PC-9 (cell line): ENCODE measurements at regions not wholly inside any gene's neighbourhood (a gene's known extent, or its start where the extent isn't known, plus 50 kb on each side); places are given as distances from the start of the nearest gene placed in this dataset.

Experiments
- BruUV-seq: library from RNA; stranded (reverse); fragments of 400-500 nt; replicated peaks from 2 replicates; lab custom pipeline; 2021; lab: Mats Ljungman, UMichigan
- CTCF ChIA-PET: fragments of 300-600 bp; sonication (Branson Sonifier 250); formaldehyde crosslinking; loops from one replicate; lab custom pipeline; 2022; ENCODE audit warnings: antibody characterized with exemption; lab: Charles Lee
- POLR2A ChIA-PET: fragments of 300-600 bp; sonication (Branson Sonifier 250); formaldehyde crosslinking; loops from one replicate; lab custom pipeline; 2022; ENCODE audit warnings: antibody characterized with exemption; ENCODE audit not compliant: unreplicated experiment; lab: Charles Lee
- DNase-seq, 2 experiments: peaks; one replicate each; pipeline versions ENCODE4 v3.0.0 to v3.0.0-alpha.2; 2015 to 2022; ENCODE audit warnings: mixed read lengths in 1 of 2
- H2AFZ ChIP-seq: fragments of 200-600 bp; sonication (generic); 2 replicates; pipeline ENCODE4 v1.8.1; 2017; ENCODE audit warnings: antibody characterized with exemption
- H3F3A ChIP-seq: fragments of 200-600 bp; sonication (generic); 2 replicates; pipeline ENCODE4 v1.8.1; 2017; ENCODE audit warnings: antibody characterized with exemption, mild to moderate bottlenecking, low read depth; ENCODE audit not compliant: insufficient read depth
- H3K27ac ChIP-seq: fragments of 200-600 bp; sonication (generic); 2 replicates; pipeline ENCODE4 v1.6.1; 2016; ENCODE audit warnings: mixed run types
- H3K27me3 ChIP-seq: fragments of 200-600 bp; sonication (generic); 2 replicates; pipeline ENCODE4 v1.6.1; 2016; ENCODE audit warnings: low read depth, mixed run types; ENCODE audit not compliant: insufficient read depth
- H3K36me3 ChIP-seq: fragments of 200-600 bp; sonication (generic); 2 replicates; pipeline ENCODE4 v1.6.1; 2016; ENCODE audit warnings: low read depth, mixed run types
- H3K4me1 ChIP-seq: fragments of 200-600 bp; sonication (generic); replicated peaks from 2 replicates; pipeline ENCODE4 v1.6.1; 2016; ENCODE audit warnings: mixed run types; ENCODE audit not compliant: insufficient read depth
- H3K4me2 ChIP-seq: fragments of 200-600 bp; sonication (generic); 2 replicates; pipeline ENCODE4 v1.6.1; 2017; ENCODE audit warnings: mixed run types
- H3K4me3 ChIP-seq: fragments of 200-600 bp; sonication (generic); 2 replicates; pipeline ENCODE4 v1.6.1; 2016; ENCODE audit warnings: mixed run types
- H3K79me2 ChIP-seq: fragments of 200-600 bp; sonication (generic); 2 replicates; pipeline ENCODE4 v1.6.1; 2017; ENCODE audit warnings: low read depth, mixed run types
- H3K9me2 ChIP-seq: fragments of 200-600 bp; sonication (generic); 2 replicates; pipeline ENCODE4 v1.8.1; 2017; ENCODE audit warnings: mild to moderate bottlenecking; ENCODE audit not compliant: insufficient read depth
- H3K9me3 ChIP-seq: fragments of 200-600 bp; sonication (generic); 2 replicates; pipeline ENCODE4 v1.8.1; 2016; ENCODE audit warnings: low read depth; ENCODE audit not compliant: insufficient read depth
- H4K20me1 ChIP-seq: fragments of 200-600 bp; sonication (generic); 2 replicates; pipeline ENCODE4 v1.8.1; 2017; ENCODE audit not compliant: insufficient read depth
- CTCF ChIP-seq: fragments of 200-600 bp; sonication (generic); conservative IDR thresholded peaks from 2 replicates; pipeline ENCODE4 v1.6.1; 2017; ENCODE audit warnings: mixed run types, antibody characterized with exemption, mild to moderate bottlenecking, moderate library complexity
- EZH2 ChIP-seq: fragments of 200-600 bp; sonication (generic); IDR thresholded peaks from 2 replicates; pipeline ENCODE4 v1.8.0; 2017; ENCODE audit warnings: antibody characterized with exemption, low read depth
- intact Hi-C: fragments of 100-400 bp; cut with micrococcal nuclease; formaldehyde crosslinking; loops from one replicate; pipeline ENCODE4 v1.10.0; 2022; ENCODE audit not compliant: unreplicated experiment

- CTCF ChIA-PET: no interaction called here
- no peak overlapping the region for H2AFZ ChIP-seq
- no peak for DNase-seq
Measured at GRCh38 chr5:136780518-136780917, 415.2 kb upstream of the TRPC7 start.

GRCh38 chr5:136776022-136776927 is 410.9 kb upstream of the TRPC7 start:
- H3K9me3 ChIP-seq: peaks cover 3% of the 10 kb centered on the region; the same call in 1 of the 2 replicates
- no peaks in the 10 kb centered on the region for H3F3A ChIP-seq
- H4K20me1 ChIP-seq: no peaks in the 10 kb centered on the region
- TF ChIP-seq CTCF: no peak
- no peak for TF ChIP-seq EZH2
- H3K79me2 ChIP-seq: no peaks in the 10 kb centered on the region
- CTCF ChIA-PET: no interaction called here
- BruUV-seq: no TSS peak
- H2AFZ ChIP-seq: no peak overlapping the region
- peak overlapping the region; percentile 6; the same call in 1 of the 2 replicates for H3K4me2 ChIP-seq
- intact Hi-C loops: no loop called here
- POLR2A ChIA-PET: interaction anchor here (0.5 kb wide), 1 partner anchor 10 kb away, joined by 7 read pairs; no protein-coding TSS in a partner anchor
- no peaks in the 10 kb centered on the region for H3K4me1 ChIP-seq
- no peak overlapping the region for H3K4me3 ChIP-seq
- no peak overlapping the region for H3K27ac ChIP-seq
- H3K27me3 ChIP-seq: no peaks in the 10 kb centered on the region
- no peak for DNase-seq
- no peaks in the 10 kb centered on the region for H3K36me3 ChIP-seq
- H3K9me2 ChIP-seq: no peaks in the 10 kb centered on the region

More at GRCh38 chr5:136780518-136780917, 415.2 kb upstream of the TRPC7 start:
- no TSS peak for BruUV-seq
- Histone ChIP-seq H3F3A (no peaks in the 10 kb centered on the region), H3K4me3 (no peak overlapping the region), H3K9me2 (no peaks in the 10 kb centered on the region), H4K20me1 (no peaks in the 10 kb centered on the region), H3K27ac (no peak overlapping the region), H3K79me2 (no peaks in the 10 kb centered on the region), H3K4me2 (no peak overlapping the region), H3K36me3 (no peaks in the 10 kb centered on the region), H3K9me3 (peaks cover 2% of the 10 kb centered on the region; the same call in 1 of the 2 replicates), H3K27me3 (no peaks in the 10 kb centered on the region), H3K4me1 (no peaks in the 10 kb centered on the region)
- intact Hi-C loops: no loop called here
- POLR2A ChIA-PET: no interaction called here
- TF ChIP-seq EZH2 (no peak), CTCF (no peak)

- no peaks in the 10 kb centered on the region for H3K9me2 ChIP-seq
- no peaks in the 10 kb centered on the region for H3K79me2 ChIP-seq
- no TSS peak for BruUV-seq
- CTCF ChIA-PET: no interaction called here
- H4K20me1 ChIP-seq: no peaks in the 10 kb centered on the region
- H3K27ac ChIP-seq: no peak overlapping the region
- no peaks in the 10 kb centered on the region for H3K36me3 ChIP-seq
- H3K4me1 ChIP-seq: no peaks in the 10 kb centered on the region
- peaks cover 3% of the 10 kb centered on the region; the same call in 1 of the 2 replicates for H3K9me3 ChIP-seq
- no peaks in the 10 kb centered on the region for H3K27me3 ChIP-seq
- H3K4me3 ChIP-seq: no peak overlapping the region
- POLR2A ChIA-PET: no interaction called here
- no peaks in the 10 kb centered on the region for H3F3A ChIP-seq
- TF ChIP-seq EZH2 (no peak), CTCF (no peak)
- H2AFZ ChIP-seq: no peak overlapping the region
- no peak overlapping the region for H3K4me2 ChIP-seq
- intact Hi-C loops: no loop called here
- no peak for DNase-seq
Measured at GRCh38 chr5:136772491-136772890, 407.1 kb upstream of the TRPC7 start.
